Loucy (cell line): ENCODE measurements at regions not wholly inside any gene's neighbourhood (a gene's known extent, or its start where the extent isn't known, plus 50 kb on each side); places are given as distances from the start of the nearest gene placed in this dataset.

Experiments used
- EZH2phosphoT487 ChIP-seq: fragments of 200-600 bp; IDR thresholded peaks from 2 replicates; pipeline ENCODE4 v1.6.1; 2018; ENCODE audit warnings: antibody characterized with exemption, mild to moderate bottlenecking, moderate library complexity, borderline replicate concordance
- TF ChIP-seq, protein P1 (sequence below): fragments of 200-600 bp; sonication (generic); conservative IDR thresholded peaks from 2 replicates; pipeline ENCODE4 v1.5.1; 2014; ENCODE audit warnings: mild to moderate bottlenecking, antibody characterized with exemption, low read length

GRCh38 chr1:200316148-200316803 lies 93.6 kb downstream of the ZNF281 start:
- no peak for TF ChIP-seq EZH2phosphoT487
- TF ChIP-seq, protein P1, sequence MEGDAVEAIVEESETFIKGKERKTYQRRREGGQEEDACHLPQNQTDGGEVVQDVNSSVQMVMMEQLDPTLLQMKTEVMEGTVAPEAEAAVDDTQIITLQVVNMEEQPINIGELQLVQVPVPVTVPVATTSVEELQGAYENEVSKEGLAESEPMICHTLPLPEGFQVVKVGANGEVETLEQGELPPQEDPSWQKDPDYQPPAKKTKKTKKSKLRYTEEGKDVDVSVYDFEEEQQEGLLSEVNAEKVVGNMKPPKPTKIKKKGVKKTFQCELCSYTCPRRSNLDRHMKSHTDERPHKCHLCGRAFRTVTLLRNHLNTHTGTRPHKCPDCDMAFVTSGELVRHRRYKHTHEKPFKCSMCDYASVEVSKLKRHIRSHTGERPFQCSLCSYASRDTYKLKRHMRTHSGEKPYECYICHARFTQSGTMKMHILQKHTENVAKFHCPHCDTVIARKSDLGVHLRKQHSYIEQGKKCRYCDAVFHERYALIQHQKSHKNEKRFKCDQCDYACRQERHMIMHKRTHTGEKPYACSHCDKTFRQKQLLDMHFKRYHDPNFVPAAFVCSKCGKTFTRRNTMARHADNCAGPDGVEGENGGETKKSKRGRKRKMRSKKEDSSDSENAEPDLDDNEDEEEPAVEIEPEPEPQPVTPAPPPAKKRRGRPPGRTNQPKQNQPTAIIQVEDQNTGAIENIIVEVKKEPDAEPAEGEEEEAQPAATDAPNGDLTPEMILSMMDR: no peak
